ENCODE measurements at regions not wholly inside any gene's neighbourhood (a gene's known extent, or its start where the extent isn't known, plus 50 kb on each side); places are given as distances from the start of the nearest gene placed in this dataset.
"Not testable (repeated sequence)": the region's sequence is repeated elsewhere in the genome, so short reads cannot be mapped to it uniquely, and the experiment has no call there.

GRCh38 chr14:105923520-105924191 is 397.3 kb downstream of the TMEM121 start:
- WGBS, 4 donors: 0 to 8% (median 6%) methylated on average over 1 of the region's 1 CpG
- H3K36me3 ChIP-seq (replicated peaks in 1 of 2); H3K27ac ChIP-seq; H3K4me1 ChIP-seq (replicated peaks in 1 of 2); H3K9me3 ChIP-seq (replicated peaks in 1 of 3); DNase-seq; intact Hi-C loops (cut with DNase I); H3K4me3 ChIP-seq; H3K27me3 ChIP-seq: not testable (repeated sequence)

GRCh38 chr14:105924951-105925591 is 398.7 kb downstream of the TMEM121 start:
- Histone ChIP-seq H3K4me3 (no peak overlapping the region), H3K9me3 (replicated peaks in 1 of 3) (peaks cover 0 to 6% (median 0%) of the 10 kb centered on the region in 3 donors), H3K36me3 (replicated peaks in 1 of 2) (no peaks in the 10 kb centered on the region), H3K4me1 (replicated peaks in 1 of 2) (no peaks in the 10 kb centered on the region), H3K27me3 (no peaks in the 10 kb centered on the region), H3K27ac (no peak overlapping the region)
- TF ChIP-seq POLR2A (IDR thresholded peaks at IDR 0.05) (no peak), CTCF (IDR thresholded peaks at IDR 0.05) (no peak)
- intact Hi-C loops (cut with DNase I): no loop called here
- 76 to 86% (median 80%) methylated on average over 5 to 13 of the region's 13 CpGs for WGBS, 4 donors
- no peak for DNase-seq

- H3K27me3 ChIP-seq: no peaks in the 10 kb centered on the region
- intact Hi-C loops (cut with DNase I): no loop called here
- H3K4me3 ChIP-seq: no peak overlapping the region
- WGBS, 4 donors: 83 to 87% (median 85%) methylated on average over 15 to 18 of the region's 18 CpGs
- no peaks in the 10 kb centered on the region for H3K36me3 ChIP-seq (replicated peaks in 1 of 2)
- DNase-seq: no peak
- TF ChIP-seq CTCF (IDR thresholded peaks at IDR 0.05): no peak
- TF ChIP-seq POLR2A (IDR thresholded peaks at IDR 0.05): no peak
- no peak overlapping the region for H3K27ac ChIP-seq
- H3K9me3 ChIP-seq (replicated peaks in 1 of 3): peaks cover 0 to 6% (median 0%) of the 10 kb centered on the region in 3 donors
- H3K4me1 ChIP-seq (replicated peaks in 1 of 2): no peaks in the 10 kb centered on the region
Measured at GRCh38 chr14:105925615-105926372, 399.4 kb downstream of the TMEM121 start.

- DNase-seq: no peak
- intact Hi-C loops (cut with DNase I): no loop called here
Measured at GRCh38 chr14:105926373-105927095, 400.2 kb downstream of the TMEM121 start.

More at GRCh38 chr14:105926373-105927095, 400.2 kb downstream of the TMEM121 start:
- Histone ChIP-seq H3K27ac (no peak overlapping the region), H3K36me3 (replicated peaks in 1 of 2) (no peaks in the 10 kb centered on the region), H3K4me1 (replicated peaks in 1 of 2) (no peaks in the 10 kb centered on the region), H3K9me3 (replicated peaks in 1 of 3) (peaks cover 0 to 6% (median 0%) of the 10 kb centered on the region in 3 donors), H3K4me3 (no peak overlapping the region), H3K27me3 (no peaks in the 10 kb centered on the region)
- 78 to 92% (median 84%) methylated on average over 13 to 18 of the region's 18 CpGs for WGBS, 4 donors
- no peak for TF ChIP-seq CTCF (IDR thresholded peaks at IDR 0.05)
- TF ChIP-seq POLR2A (IDR thresholded peaks at IDR 0.05): no peak
